Esophagus muscularis mucosa (tissue), 3 donors: ENCODE measurements at regions not wholly inside any gene's neighbourhood (a gene's known extent, or its start where the extent isn't known, plus 50 kb on each side); places are given as distances from the start of the nearest gene placed in this dataset.

ENCODE experiments used
- CTCF ChIP-seq, 3 experiments: fragments of 200-600 bp in 2 of 3; fragments of 450-650 bp in 1 of 3; sonication (generic) in 2 of 3; IDR thresholded peaks; one replicate each; pipeline ENCODE4 v1.5.1; 2017 to 2019; ENCODE audit warnings: antibody characterized with exemption in 3 of 3, mild to moderate bottlenecking in 2 of 3, moderate library complexity in 1 of 3
- POLR2A ChIP-seq: fragments of 450-650 bp; IDR thresholded peaks from one replicate; pipeline ENCODE4 v1.6.1; 2017; ENCODE audit warnings: antibody characterized with exemption, moderate library complexity, mild to moderate bottlenecking, low read depth

- no peak for TF ChIP-seq CTCF (IDR thresholded peaks at IDR 0.05)
- TF ChIP-seq POLR2A = no peak
These were observed 102.3 kb downstream of the SLC25A46 start for GRCh38 chr5:110841137-110841536.
